NCI-H187 (cell line): ENCODE measurements at regions not wholly inside any gene's neighbourhood (a gene's known extent, or its start where the extent isn't known, plus 50 kb on each side); places are given as distances from the start of the nearest gene placed in this dataset.
"Not testable (repeated sequence)": the region's sequence is repeated elsewhere in the genome, so short reads cannot be mapped to it uniquely, and the experiment has no call there.

Experiments
- DNase-seq, 2 experiments: peaks; one replicate each; lab custom pipeline; 2025; lab: John Stamatoyannopoulos, UW

GRCh38 chr12:17695495-17695894 lies 394.5 kb downstream of the RERGL start:
- DNase-seq, result no peak

DNA sequence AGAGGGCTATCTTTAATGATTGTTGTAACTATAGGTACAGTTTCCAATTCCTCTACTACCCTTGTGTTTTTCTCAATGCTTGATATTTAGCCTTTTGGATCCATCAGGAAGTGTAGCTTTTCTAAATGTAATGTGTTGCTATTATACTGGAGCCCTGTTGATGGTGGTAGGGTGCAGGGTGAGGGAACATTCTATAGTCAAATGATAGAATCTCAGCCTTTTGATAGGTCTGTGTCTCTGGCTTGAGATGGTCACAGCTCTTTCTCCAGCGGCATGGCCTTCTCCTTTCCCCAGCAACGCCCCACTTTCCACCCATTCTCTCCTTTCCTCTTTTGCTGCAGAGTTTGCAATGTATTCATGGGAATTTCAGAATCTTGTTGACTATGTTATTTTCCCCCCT lies 398.6 kb downstream of the RERGL start:
- no peak for DNase-seq

DNA sequence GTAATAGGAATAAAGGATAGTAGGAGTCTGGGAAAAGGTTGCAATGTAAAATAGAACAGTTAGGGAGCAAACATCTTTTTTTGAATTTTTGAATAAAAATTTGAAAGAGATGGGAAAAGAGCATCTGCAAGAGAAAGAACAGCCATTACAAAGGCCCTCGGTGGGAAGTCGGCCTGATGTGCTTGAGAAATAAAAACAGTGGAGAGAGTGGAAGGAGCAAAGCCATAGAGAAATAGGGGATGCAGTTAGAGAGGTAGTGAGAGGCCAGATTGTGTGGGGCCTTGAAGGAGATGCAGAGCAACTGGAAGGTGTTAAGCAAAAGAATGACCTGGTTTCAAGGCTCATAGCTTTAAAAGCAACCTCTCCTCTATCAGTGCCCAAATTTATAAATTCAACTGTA lies 409.8 kb downstream of the RERGL start:
- no peak for DNase-seq

GRCh38 chr12:17666641-17667324 lies 423.2 kb downstream of the RERGL start:
- no peak for DNase-seq

DNA sequence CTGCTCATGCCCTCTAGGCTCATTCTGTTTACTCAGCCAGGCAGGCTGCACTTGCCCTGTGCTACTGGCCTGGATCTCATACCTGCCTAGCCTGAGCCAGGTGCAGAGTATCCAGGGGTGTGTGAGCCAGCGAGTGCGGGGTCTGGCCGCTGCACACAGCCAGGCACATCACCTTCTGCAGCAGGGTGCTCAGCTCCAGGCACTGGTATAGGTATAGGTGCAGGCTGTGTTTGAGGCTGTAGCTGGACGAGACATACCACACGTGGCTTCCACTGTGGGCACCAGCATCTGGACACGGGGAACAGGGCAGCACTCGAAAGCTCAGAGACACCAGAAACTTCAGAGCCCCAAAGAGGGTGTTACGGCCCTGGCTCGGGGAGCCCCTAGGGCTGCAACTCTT lies 424.2 kb downstream of the RERGL start:
- no peak for DNase-seq

GRCh38 chr12:17661250-17661649 lies 428.7 kb downstream of the RERGL start:
- DNase-seq, result no peak

DNA sequence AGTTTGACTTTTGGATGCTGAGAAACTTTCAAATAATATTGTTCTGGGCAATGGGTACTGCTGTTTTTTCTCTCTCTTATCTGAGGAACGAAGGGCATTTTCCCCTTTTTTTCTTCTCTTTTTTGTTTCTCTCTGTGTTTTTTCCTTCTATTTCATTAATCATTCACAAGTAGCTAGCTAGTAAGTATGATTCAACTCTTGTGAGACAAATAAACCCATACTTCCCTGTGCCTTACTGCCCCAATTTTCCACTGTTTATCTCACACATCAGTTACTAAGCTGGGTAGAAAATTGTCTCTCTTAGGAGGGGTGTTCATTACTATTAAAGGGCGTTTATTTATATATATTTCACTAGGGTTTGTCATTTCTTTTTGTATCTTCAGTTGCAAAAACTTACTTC lies 437.6 kb downstream of the RERGL start:
- DNase-seq, result no peak

DNA sequence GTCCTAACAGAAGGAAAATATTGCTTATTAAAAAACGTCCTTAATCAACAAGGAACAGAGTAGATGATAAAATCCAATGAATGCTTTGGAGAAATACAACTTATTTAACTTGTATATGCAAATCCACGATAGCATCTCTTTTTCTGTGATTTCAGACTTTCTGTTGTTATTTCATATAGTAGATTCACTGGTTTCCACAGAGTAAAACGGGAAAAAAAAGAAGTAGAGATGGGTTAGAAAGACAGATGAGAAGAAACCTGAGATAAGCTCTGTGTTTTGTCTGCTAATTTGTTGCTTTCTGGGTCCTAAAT lies 447.7 kb downstream of the RERGL start:
- no peak for DNase-seq

GRCh38 chr12:17640615-17641014 lies 449.4 kb downstream of the RERGL start:
- no peak for DNase-seq

DNA sequence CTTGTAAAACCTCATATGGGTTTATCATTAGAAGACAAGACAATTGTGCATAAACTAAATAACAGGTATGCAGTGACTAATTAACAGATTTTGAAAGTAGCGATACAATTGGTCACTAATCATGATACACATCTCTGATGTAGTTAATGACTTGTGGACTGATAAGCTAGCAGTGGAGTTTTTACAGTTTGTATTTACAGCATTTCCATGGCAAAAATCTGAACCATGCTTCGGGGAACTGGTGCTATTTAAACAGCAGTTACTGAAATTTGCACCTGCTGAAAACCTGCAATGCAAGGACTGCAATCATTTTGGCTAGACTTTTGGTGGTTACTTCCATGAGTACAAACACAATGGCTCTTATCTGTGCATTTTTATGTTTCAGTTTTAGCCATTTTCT lies 471.2 kb downstream of the RERGL start:
- no peak for DNase-seq

- DNase-seq, result no peak
These were observed 480.3 kb downstream of the RERGL start for GRCh38 chr12:17609701-17610100.

DNA sequence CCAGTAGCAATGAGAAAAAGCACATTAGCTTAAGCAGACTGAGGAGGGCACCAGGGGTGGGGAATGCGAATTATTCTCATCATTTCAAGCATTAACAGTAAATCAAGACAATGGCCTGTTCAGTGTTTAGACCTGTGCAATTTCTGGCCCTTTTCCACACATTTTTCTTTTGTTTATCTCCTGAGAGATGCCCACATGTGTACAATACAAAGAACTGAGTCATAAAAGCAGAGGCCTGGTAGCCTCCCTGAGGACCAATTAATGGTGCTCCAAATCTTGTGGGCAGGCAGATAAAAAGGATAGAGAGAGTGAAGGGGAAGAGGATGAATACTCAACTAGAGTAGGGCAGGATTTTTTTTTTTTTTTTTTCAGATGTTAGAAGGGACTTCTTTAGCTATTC lies 480.8 kb downstream of the RERGL start:
- peak in 1 of 2 experiments; percentile 3 for DNase-seq

DNA sequence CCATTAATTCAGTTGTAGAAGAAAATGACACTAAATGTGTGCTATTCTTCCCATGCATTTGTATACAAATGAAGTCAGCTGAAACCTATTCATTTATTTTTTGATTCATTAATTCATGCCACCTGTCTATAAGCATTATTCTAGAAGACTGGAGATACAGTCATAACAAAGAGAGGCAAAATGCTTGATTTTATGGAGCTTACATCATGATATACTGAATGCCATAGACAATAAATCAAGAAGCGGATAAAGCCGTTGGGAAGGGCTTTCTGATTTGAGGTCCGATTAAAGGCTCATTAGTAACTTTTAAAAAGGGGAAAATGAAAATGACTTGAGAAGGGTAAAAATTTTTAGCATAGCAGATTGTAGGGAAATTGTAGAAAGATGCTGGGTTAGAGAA lies 494.9 kb downstream of the RERGL start:
- no peak for DNase-seq

- no peak for DNase-seq
These were observed 496.1 kb downstream of the RERGL start for GRCh38 chr12:17593715-17594406.

- no peak for DNase-seq
These were observed 497.5 kb downstream of the RERGL start for GRCh38 chr12:17592472-17592871.

- no peak for DNase-seq
These were observed 498.9 kb downstream of the RERGL start for GRCh38 chr12:17591005-17591681.

- DNase-seq, result peak in 1 of 2 experiments; percentile 1
These were observed 501.0 kb downstream of the RERGL start for GRCh38 chr12:17588968-17589367.

DNA sequence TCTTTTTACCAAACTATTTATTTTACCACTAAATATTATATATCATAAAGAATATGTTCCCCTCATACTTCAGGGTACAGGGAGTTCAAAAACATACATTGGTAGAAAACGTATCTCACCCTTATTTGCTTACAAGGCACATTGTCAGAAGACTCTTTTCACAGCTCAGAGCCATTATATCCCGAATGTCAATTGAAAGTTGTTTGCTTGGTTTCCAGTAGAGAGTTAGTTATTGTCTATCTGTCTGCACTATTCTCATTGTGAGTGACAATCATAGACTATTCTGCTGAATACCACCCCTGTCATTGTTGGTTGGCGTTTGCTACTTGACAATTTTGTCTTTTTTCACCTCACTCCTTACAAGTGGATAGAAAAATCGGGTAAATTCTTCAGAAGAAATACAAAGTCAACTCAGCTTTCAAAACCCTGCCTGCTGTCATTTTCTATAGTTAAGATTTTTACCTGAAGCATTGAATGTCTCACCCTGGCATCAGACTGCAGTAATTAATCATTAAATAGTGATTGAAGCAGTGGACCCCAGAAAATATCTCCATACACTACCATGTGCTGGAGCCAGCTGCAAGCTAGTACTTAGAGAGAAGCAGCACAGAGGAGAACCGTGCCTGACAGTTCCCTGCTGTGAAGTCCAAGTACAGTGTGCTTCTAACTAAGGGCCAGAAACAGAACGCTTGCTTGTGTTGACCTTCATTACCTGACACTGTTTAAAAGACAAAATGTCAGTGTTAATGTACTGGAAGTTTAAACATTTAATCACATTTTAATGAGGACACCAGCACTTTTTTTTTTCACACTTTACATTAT lies 510.6 kb downstream of the RERGL start:
- DNase-seq, result no peak

DNA sequence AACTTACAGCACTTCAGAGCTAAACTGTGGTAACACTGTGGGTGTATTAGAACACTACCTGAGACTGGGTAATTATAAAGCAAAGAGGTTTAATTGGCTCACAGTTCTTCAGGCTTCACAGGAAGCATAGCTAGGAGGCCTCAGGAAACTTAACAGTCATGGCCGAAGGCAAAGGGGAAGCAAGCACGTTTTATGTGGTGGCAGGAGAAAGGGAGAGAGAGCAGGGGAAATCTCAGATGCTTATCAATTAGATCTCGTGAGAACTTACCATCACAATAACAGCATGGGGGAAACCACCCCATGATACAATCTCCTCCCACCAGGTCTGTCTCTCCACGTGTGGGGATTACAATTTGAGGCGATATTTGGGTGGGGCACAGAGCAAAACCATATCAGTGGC lies 512.6 kb downstream of the RERGL start:
- no peak for DNase-seq

DNA sequence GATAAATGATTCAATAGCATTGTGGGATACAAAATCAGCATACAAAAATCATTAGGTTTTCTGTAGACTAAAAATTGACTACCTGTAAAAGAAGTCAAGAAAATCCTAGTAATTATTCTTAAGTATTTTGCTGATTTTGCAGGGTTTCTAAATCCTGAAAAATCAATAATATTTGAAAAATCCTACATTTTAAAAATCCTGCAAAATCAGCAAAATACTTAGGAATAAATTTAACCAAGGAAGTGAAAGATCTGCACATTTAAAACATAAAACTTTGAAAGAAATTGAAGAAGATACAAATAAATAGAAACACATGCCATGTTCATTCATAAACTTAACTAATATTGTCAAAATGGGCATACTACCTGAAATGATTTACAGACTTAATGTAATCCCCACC lies 517.7 kb downstream of the RERGL start:
- no peak for DNase-seq

GRCh38 chr12:17571047-17571446 lies 518.9 kb downstream of the RERGL start:
- DNase-seq, result no peak

DNA sequence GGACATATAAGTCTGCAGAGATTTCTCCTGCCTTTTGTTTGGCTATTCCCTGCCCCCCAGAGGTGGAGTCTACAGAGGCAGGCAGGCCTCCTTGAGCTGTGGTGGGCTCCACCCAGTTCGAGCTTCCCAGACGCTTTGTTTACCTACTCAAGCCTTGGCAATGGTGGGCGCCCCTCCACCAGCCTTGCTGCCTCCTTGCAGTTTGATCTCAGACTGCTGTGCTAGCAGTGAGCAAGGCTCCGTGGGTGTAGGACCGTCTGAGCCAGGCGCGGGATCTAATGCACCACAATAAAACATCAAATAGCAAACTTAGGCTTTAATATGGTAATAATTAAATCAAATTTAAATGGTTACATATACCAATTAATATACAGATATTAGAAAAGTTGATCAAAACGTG lies 525.4 kb downstream of the RERGL start:
- not testable (repeated sequence) for DNase-seq

GRCh38 chr12:17550011-17550410 lies 540.0 kb downstream of the RERGL start:
- no peak for DNase-seq
